ENCODE measurements at regions not wholly inside any gene's neighbourhood (a gene's known extent, or its start where the extent isn't known, plus 50 kb on each side); places are given as distances from the start of the nearest gene placed in this dataset.

DNA sequence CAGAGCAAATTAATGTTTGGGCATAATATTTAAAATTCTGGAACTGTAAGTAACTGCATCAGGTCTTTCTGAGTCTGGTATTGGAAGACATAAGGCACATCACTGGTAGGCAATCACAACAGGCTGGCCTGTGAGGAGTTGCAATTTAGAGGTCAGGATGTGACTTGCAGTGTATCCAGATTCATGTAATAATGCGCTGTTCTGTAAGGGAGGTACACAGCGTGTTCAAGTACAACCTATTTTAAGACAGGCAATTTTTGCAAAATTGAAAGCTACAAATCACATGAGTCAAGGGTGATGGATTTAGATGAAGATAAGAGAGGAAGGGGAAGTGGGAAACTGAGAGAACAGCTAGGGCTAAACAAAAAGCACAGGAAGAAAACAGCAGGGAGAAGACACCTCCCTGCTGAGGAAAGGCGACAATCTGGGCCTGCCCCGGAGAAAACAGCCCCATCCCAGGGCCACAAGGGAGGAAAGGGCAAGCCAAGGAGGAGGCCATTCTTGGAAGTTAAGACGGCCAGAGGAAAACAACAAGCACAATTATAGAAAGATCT is 138.1 kb downstream of the LACC1 start:
- Histone ChIP-seq H3K9me2 (replicated peaks; ENCODE audit: insufficient read depth, low read length) (no peaks in the 10 kb centered on the region), H3K36me3 (ENCODE audit: insufficient read depth, low read length) (no peaks in the 10 kb centered on the region), H3K9ac (ENCODE audit: low read length) (no peak overlapping the region), H3K4me3 (ENCODE audit: low read length) (no peak overlapping the region), H3K79me2 (ENCODE audit: low read length) (no peaks in the 10 kb centered on the region), H4K20me1 (ENCODE audit: insufficient read depth, low read depth, low read length) (no peaks in the 10 kb centered on the region), H3K4me1 (ENCODE audit: low read length) (no peaks in the 10 kb centered on the region), H2AFZ (ENCODE audit: low read length) (no peak overlapping the region), H3K9me3 (ENCODE audit: low read length) (no peaks in the 10 kb centered on the region), H3K4me2 (ENCODE audit: low read depth, low read length, poor library complexity, severe bottlenecking) (no peak overlapping the region), H3K27ac (ENCODE audit: low read length) (no peak overlapping the region), H3K27me3 (ENCODE audit: low read length) (0 out of 2 replicates have a peak, but pooled peaks cover 3% of the 10 kb centered on the region)
- no peak for DNase-seq

DNA sequence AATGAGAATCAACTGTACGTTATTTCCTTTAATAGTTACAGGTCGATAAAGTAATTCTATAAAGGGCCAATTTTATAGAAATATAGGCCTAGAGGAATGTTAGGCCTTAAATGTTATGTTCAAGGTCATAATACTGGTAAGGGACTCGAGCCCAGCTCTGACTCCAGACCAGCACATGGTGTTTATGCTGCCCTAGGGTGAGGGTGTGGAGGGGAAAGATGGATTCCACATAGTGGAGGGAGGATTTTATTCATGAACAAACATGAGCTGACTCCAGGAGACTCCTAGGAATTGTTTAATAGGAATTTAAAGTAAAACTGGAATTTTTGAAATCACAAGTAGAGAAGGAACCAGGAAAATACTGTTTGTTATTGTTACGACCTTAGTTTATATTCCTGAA is 139.9 kb downstream of the LACC1 start:
- Histone ChIP-seq H3K4me3 (ENCODE audit: low read length) (no peak overlapping the region), H3K4me2 (ENCODE audit: low read depth, low read length, poor library complexity, severe bottlenecking) (no peak overlapping the region), H3K4me1 (ENCODE audit: low read length) (no peaks in the 10 kb centered on the region), H3K9me3 (ENCODE audit: low read length) (no peaks in the 10 kb centered on the region), H4K20me1 (ENCODE audit: insufficient read depth, low read depth, low read length) (no peaks in the 10 kb centered on the region), H3K36me3 (ENCODE audit: insufficient read depth, low read length) (no peaks in the 10 kb centered on the region), H3K27ac (ENCODE audit: low read length) (no peak overlapping the region), H2AFZ (ENCODE audit: low read length) (no peak overlapping the region), H3K9me2 (replicated peaks; ENCODE audit: insufficient read depth, low read length) (no peaks in the 10 kb centered on the region), H3K9ac (ENCODE audit: low read length) (no peak overlapping the region), H3K79me2 (ENCODE audit: low read length) (no peaks in the 10 kb centered on the region), H3K27me3 (ENCODE audit: low read length) (0 out of 2 replicates have a peak, but pooled peaks cover 3% of the 10 kb centered on the region)
- no peak for DNase-seq

- H3K27me3 ChIP-seq (ENCODE audit: low read length): 0 out of 2 replicates have a peak, but pooled peaks cover 2% of the 10 kb centered on the region
- H3K4me1 ChIP-seq (ENCODE audit: low read length): no peaks in the 10 kb centered on the region
- no peaks in the 10 kb centered on the region for H3K36me3 ChIP-seq (ENCODE audit: insufficient read depth, low read length)
- H3K4me2 ChIP-seq (ENCODE audit: low read depth, low read length, poor library complexity, severe bottlenecking): no peak overlapping the region
- no peaks in the 10 kb centered on the region for H3K9me3 ChIP-seq (ENCODE audit: low read length)
- no peak overlapping the region for H3K4me3 ChIP-seq (ENCODE audit: low read length)
- H3K9me2 ChIP-seq (replicated peaks; ENCODE audit: insufficient read depth, low read length): no peaks in the 10 kb centered on the region
- H3K27ac ChIP-seq (ENCODE audit: low read length): no peak overlapping the region
- no peaks in the 10 kb centered on the region for H3K79me2 ChIP-seq (ENCODE audit: low read length)
- no peaks in the 10 kb centered on the region for H4K20me1 ChIP-seq (ENCODE audit: insufficient read depth, low read depth, low read length)
- DNase-seq: no peak
- H3K9ac ChIP-seq (ENCODE audit: low read length): no peak overlapping the region
- H2AFZ ChIP-seq (ENCODE audit: low read length): no peak overlapping the region
Observed at GRCh38 chr13:44021422-44021821, 141.7 kb downstream of the LACC1 start.

GRCh38 chr13:44022196-44022595 is 142.5 kb downstream of the LACC1 start:
- Histone ChIP-seq H3K9me3 (ENCODE audit: low read length) (no peaks in the 10 kb centered on the region), H3K4me2 (ENCODE audit: low read depth, low read length, poor library complexity, severe bottlenecking) (no peak overlapping the region)

DNA sequence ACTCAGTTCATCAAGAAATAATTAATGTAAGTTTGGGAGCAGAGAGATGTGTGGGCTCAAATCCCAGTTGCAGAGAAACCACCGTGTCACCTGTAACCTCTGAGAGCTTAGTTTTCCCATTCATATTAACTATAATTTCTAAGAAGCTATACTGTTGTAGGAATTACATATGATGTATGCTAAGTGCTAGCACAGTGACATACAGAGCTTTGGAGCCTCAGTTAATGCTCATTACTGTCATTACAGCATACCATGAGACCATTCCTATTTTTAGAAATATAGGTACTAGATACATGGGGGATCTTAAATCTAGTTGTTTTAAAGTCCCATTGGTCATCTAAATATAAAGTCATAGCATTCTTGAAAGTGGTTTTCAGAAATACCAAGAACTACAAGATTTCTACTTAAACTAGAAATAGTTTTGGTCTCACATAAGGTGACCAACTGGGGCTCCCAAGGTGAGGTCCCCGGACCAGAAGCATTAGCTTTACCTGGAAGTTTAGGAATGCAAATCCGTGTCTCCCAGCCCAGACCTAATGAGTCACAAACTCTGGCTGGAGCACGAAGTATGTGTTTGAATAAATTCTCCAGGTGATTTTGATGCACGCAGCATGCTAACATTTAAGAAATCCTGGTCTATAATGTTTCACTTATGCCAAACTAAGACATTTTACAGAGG is 144.6 kb downstream of the LACC1 start:
- Histone ChIP-seq H3K36me3 (ENCODE audit: insufficient read depth, low read length) (no peaks in the 10 kb centered on the region), H2AFZ (ENCODE audit: low read length) (no peak overlapping the region), H3K9ac (ENCODE audit: low read length) (no peak overlapping the region), H3K27me3 (ENCODE audit: low read length) (no peaks in the 10 kb centered on the region), H3K9me3 (ENCODE audit: low read length) (no peaks in the 10 kb centered on the region), H3K4me2 (ENCODE audit: low read depth, low read length, poor library complexity, severe bottlenecking) (no peak overlapping the region), H3K4me3 (ENCODE audit: low read length) (no peak overlapping the region), H4K20me1 (ENCODE audit: insufficient read depth, low read depth, low read length) (no peaks in the 10 kb centered on the region), H3K4me1 (ENCODE audit: low read length) (no peaks in the 10 kb centered on the region), H3K79me2 (ENCODE audit: low read length) (no peaks in the 10 kb centered on the region), H3K27ac (ENCODE audit: low read length) (no peak overlapping the region), H3K9me2 (replicated peaks; ENCODE audit: insufficient read depth, low read length) (no peaks in the 10 kb centered on the region)
- DNase-seq: no peak

More at GRCh38 chr13:44022196-44022595, 142.5 kb downstream of the LACC1 start:
- Histone ChIP-seq H3K9me2 (replicated peaks; ENCODE audit: insufficient read depth, low read length) (no peaks in the 10 kb centered on the region), H2AFZ (ENCODE audit: low read length) (no peak overlapping the region), H3K4me3 (ENCODE audit: low read length) (no peak overlapping the region), H3K27ac (ENCODE audit: low read length) (no peak overlapping the region), H3K79me2 (ENCODE audit: low read length) (no peaks in the 10 kb centered on the region), H3K9ac (ENCODE audit: low read length) (no peak overlapping the region), H3K27me3 (ENCODE audit: low read length) (no peaks in the 10 kb centered on the region), H3K4me1 (ENCODE audit: low read length) (no peaks in the 10 kb centered on the region), H4K20me1 (ENCODE audit: insufficient read depth, low read depth, low read length) (no peaks in the 10 kb centered on the region), H3K36me3 (ENCODE audit: insufficient read depth, low read length) (no peaks in the 10 kb centered on the region)
- no peak for DNase-seq

DNA sequence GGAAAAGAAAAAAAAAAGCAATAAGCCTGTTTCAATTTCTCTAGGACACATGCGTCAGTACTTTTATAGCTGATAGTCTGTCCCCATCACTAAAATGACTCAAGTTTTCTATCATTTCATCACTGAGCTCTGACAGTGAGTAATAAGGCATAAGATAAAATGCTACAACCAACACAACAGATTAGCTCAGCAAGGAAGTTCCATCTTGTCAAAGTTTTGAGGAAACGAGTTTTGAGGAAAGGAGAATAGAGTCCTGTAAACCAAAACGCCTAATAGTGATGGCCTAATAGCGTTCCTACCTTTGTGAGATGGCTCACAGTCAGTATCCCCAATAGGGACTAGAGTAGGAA is 145.1 kb downstream of the LACC1 start:
- H3K9me3 ChIP-seq (ENCODE audit: low read length): no peaks in the 10 kb centered on the region
- no peaks in the 10 kb centered on the region for H3K9me2 ChIP-seq (replicated peaks; ENCODE audit: insufficient read depth, low read length)
- DNase-seq: no peak
- no peak overlapping the region for H3K4me2 ChIP-seq (ENCODE audit: low read depth, low read length, poor library complexity, severe bottlenecking)
- H4K20me1 ChIP-seq (ENCODE audit: insufficient read depth, low read depth, low read length): no peaks in the 10 kb centered on the region
- no peaks in the 10 kb centered on the region for H3K79me2 ChIP-seq (ENCODE audit: low read length)
- H2AFZ ChIP-seq (ENCODE audit: low read length): no peak overlapping the region
- H3K4me3 ChIP-seq (ENCODE audit: low read length): no peak overlapping the region
- no peaks in the 10 kb centered on the region for H3K27me3 ChIP-seq (ENCODE audit: low read length)
- no peak overlapping the region for H3K27ac ChIP-seq (ENCODE audit: low read length)
- H3K36me3 ChIP-seq (ENCODE audit: insufficient read depth, low read length): no peaks in the 10 kb centered on the region
- no peak overlapping the region for H3K9ac ChIP-seq (ENCODE audit: low read length)
- no peaks in the 10 kb centered on the region for H3K4me1 ChIP-seq (ENCODE audit: low read length)

DNA sequence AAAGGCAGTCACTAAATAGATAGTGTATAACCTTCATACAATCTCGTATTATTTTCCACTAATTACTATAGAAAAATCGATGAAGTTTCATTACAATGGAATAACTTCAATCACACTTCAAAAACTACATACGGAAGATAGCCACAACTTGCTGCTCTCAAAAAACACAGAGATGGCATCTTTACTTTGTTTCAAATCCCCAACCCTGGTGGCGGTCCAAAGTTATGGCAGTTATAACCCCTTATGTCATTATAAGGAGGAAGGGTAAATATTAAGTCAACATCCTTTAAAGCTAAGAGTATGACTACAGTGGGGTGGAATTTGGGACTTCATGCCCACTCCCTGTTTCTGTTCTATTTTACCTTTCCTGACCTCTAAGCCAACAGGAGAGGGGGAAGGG is 146.5 kb downstream of the LACC1 start:
- no peak for DNase-seq
- Histone ChIP-seq H3K9me3 (ENCODE audit: low read length) (no peaks in the 10 kb centered on the region), H3K27ac (ENCODE audit: low read length) (no peak overlapping the region), H3K9me2 (replicated peaks; ENCODE audit: insufficient read depth, low read length) (no peaks in the 10 kb centered on the region), H4K20me1 (ENCODE audit: insufficient read depth, low read depth, low read length) (no peaks in the 10 kb centered on the region), H2AFZ (ENCODE audit: low read length) (no peak overlapping the region), H3K4me1 (ENCODE audit: low read length) (no peaks in the 10 kb centered on the region), H3K79me2 (ENCODE audit: low read length) (no peaks in the 10 kb centered on the region), H3K27me3 (ENCODE audit: low read length) (no peaks in the 10 kb centered on the region), H3K9ac (ENCODE audit: low read length) (no peak overlapping the region), H3K4me2 (ENCODE audit: low read depth, low read length, poor library complexity, severe bottlenecking) (no peak overlapping the region), H3K36me3 (ENCODE audit: insufficient read depth, low read length) (no peaks in the 10 kb centered on the region), H3K4me3 (ENCODE audit: low read length) (no peak overlapping the region)

DNA sequence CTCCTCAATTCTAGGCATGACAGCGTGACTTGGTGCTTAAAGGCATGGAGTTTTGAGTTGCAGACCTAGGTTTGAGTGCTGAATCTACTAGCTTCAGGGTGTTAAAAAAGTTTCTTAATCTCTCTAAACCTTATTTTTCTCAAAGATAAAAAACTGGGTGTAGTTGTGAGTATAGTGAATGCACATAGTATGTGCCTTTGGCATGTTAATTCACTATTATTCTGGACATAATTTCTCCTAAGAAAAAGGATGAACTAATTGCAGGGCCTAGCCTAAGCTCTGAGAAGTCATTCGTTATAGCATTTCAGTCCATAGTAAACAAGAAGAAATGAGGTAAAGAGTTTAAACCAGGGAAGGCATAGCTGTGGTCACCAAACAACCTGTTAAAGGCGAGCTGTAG is 149.0 kb downstream of the LACC1 start:
- no peaks in the 10 kb centered on the region for H4K20me1 ChIP-seq (ENCODE audit: insufficient read depth, low read depth, low read length)
- no peak overlapping the region for H2AFZ ChIP-seq (ENCODE audit: low read length)
- H3K9me3 ChIP-seq (ENCODE audit: low read length): no peaks in the 10 kb centered on the region
- H3K79me2 ChIP-seq (ENCODE audit: low read length): no peaks in the 10 kb centered on the region
- DNase-seq: no peak
- H3K4me3 ChIP-seq (ENCODE audit: low read length): no peak overlapping the region
- H3K27me3 ChIP-seq (ENCODE audit: low read length): no peaks in the 10 kb centered on the region
- no peak overlapping the region for H3K4me2 ChIP-seq (ENCODE audit: low read depth, low read length, poor library complexity, severe bottlenecking)
- no peaks in the 10 kb centered on the region for H3K4me1 ChIP-seq (ENCODE audit: low read length)
- H3K9ac ChIP-seq (ENCODE audit: low read length): no peak overlapping the region
- H3K9me2 ChIP-seq (replicated peaks; ENCODE audit: insufficient read depth, low read length): no peaks in the 10 kb centered on the region
- no peaks in the 10 kb centered on the region for H3K36me3 ChIP-seq (ENCODE audit: insufficient read depth, low read length)
- H3K27ac ChIP-seq (ENCODE audit: low read length): no peak overlapping the region

All from Karpas-422 (cell line).